Lung (tissue), 9 donors: ENCODE measurements at regions not wholly inside any gene's neighbourhood (a gene's known extent, or its start where the extent isn't known, plus 50 kb on each side); places are given as distances from the start of the nearest gene placed in this dataset.
A peak's percentile ranks its signal among the peaks of the same experiment; 100 is the strongest.
"Not testable (repeated sequence)": the region's sequence is repeated elsewhere in the genome, so short reads cannot be mapped to it uniquely, and the experiment has no call there.

Experiments
- ATAC-seq: fragments of 200-7000 bp; cut with Tn5 transposase; one replicate; pipeline ENCODE4 v1.9.1; 2020; ENCODE audit warnings: moderate number of reproducible peaks; ENCODE audit not compliant: insufficient read depth, low FRiP score
- DNase-seq, 3 donors: peaks; one replicate each; pipeline ENCODE4 v3.0.0-alpha.2; 2013 to 2017
- H3K27ac ChIP-seq, 2 donors: one replicate each; pipeline ENCODE4 v1.5.1; 2013; ENCODE audit warnings: mild to moderate bottlenecking in 2 of 2, moderate library complexity in 2 of 2, control low read depth in 1 of 2, inconsistent platforms in 1 of 2, low read depth in 1 of 2, low read length in 1 of 2
- H3K27me3 ChIP-seq, 3 donors: one replicate each; pipeline ENCODE4 v1.5.1; 2013; ENCODE audit warnings: low read length in 2 of 3; ENCODE audit not compliant: control insufficient read depth in 3 of 3, insufficient read depth in 3 of 3
- H3K36me3 ChIP-seq, 4 donors: one replicate each; pipeline ENCODE4 v1.5.1; 2013; ENCODE audit warnings: low read length in 4 of 4, mild to moderate bottlenecking in 1 of 4, moderate library complexity in 1 of 4; ENCODE audit not compliant: control insufficient read depth in 4 of 4, insufficient read depth in 4 of 4
- H3K4me1 ChIP-seq, 5 donors: one replicate each; pipeline ENCODE4 v1.5.1; 2013; ENCODE audit warnings: low read length in 5 of 5, mild to moderate bottlenecking in 2 of 5, moderate library complexity in 1 of 5; ENCODE audit not compliant: control insufficient read depth in 5 of 5, insufficient read depth in 5 of 5
- H3K4me3 ChIP-seq: one replicate; pipeline ENCODE4 v1.5.1; 2013; ENCODE audit warnings: mild to moderate bottlenecking, control low read depth, moderate library complexity
- H3K9ac ChIP-seq, 2 donors: one replicate each; pipeline ENCODE4 v1.5.1; 2013; ENCODE audit warnings: low read length in 2 of 2, control low read depth in 1 of 2; ENCODE audit not compliant: insufficient read depth in 1 of 2
- H3K9me3 ChIP-seq, 4 donors: one replicate each; pipeline ENCODE4 v1.5.1; 2013; ENCODE audit warnings: low read length in 3 of 4, mild to moderate bottlenecking in 1 of 4, moderate library complexity in 1 of 4; ENCODE audit not compliant: control insufficient read depth in 4 of 4, insufficient read depth in 3 of 4
- WGBS, 2 donors: extraction: QIAGEN DNeasy Blood & Tissue Kit; methylation state at CpG; one replicate each; pipeline ENCODE4 v1.1.7; 2013; 5-methylcytosine and 5-hydroxymethylcytosine counted together
- donor health status: Bipolar disorder and iron deficiency.
- donor health status: healthy.
- donor health status: DM: yes; HTN: yes; CAD: no.

DNA sequence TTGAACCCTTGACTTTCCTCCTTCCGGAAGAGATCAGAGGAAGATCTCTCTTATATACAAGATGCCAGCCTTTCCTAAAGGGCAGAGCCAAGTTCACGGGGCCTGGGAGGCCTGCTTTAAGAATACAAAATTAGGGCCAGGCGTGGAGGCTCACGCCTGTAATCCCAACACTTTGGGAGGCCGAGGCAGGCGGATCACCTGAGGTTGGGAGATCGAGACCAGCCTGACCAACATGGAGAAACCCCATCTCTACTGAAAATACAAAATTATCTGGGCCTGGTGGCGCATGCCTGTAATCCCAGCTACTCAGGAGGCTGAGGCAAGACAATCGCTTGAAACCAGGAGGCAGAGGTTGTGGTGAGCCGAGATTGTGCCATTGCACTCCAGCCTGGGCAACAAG is 108.2 kb upstream of the SPDYE9 start:
- 92 to 96% methylated on average over 6 to 8 of the region's 10 CpGs for WGBS, 2 donors
- H3K4me3 ChIP-seq = not testable (repeated sequence)

DNA sequence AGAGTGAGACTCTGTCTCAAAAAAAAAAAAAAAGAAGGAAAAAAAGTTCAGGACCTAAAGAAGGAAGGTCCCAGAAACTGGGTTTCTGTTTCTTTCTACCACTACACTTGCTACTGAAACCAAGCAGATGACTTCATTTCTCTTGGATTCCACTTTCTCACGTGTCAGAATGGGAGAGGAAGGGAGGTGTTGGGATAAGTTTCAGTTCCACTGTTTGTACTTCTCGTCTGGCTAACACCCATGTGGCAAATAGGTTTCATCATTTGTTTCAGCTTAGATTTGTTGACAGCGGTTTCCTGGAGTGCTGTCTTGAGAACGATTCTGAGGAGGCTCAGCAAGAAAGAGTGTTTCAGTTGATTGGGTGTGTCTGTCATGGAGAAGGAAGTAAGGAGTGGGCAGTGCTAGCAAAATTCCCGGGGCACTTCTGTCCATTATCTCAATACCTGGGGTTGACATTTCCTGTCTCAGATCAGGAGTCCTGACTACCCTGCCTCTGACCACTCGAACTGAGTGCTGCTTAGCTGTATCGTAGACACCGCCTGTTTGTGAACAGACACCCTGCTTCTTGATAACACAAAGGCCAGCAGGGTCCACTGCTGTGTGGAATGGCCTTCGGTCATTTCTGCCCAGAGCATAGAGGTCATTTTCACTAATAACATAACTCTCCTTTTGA is 104.8 kb upstream of the SPDYE9 start:
- not testable (repeated sequence) for H3K36me3 ChIP-seq, H3K4me1 ChIP-seq, H3K9me3 ChIP-seq, H3K4me3 ChIP-seq, H3K9ac ChIP-seq, H3K27ac ChIP-seq, DNase-seq, H3K27me3 ChIP-seq
- WGBS, 2 donors = 32 to 67% methylated on average over 3 to 4 of the region's 9 CpGs
- ATAC-seq = peak; percentile 80

More for the DNA sequence above, 108.2 kb upstream of the SPDYE9 start:
- H3K27ac ChIP-seq, H3K9me3 ChIP-seq, DNase-seq, H3K36me3 ChIP-seq, H3K27me3 ChIP-seq, H3K9ac ChIP-seq, H3K4me1 ChIP-seq, ATAC-seq: not testable (repeated sequence)

DNA sequence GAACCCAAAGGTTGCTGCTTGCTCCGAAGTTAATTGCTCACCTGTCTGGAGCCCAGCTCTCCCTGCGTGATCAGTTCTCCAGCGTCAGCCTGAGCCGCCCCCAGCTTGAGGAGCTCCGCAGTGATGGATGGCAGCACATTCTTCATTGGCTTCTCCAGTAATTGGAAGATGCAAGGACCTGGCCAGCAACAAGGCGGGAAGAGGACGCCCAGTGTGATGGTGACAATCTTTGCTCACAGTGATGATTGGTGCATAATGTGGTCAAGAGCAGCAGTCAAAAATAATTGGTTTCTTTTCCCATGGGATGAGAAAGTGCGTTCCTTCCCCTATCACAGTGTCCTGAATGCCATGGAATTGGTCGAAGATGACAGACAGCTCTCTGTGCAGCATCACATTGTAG is 102.4 kb upstream of the SPDYE9 start:
- 98 to 99% methylated on average over 5 of the region's 9 CpGs for WGBS, 2 donors
- not testable (repeated sequence) for H3K4me1 ChIP-seq, H3K4me3 ChIP-seq, H3K27ac ChIP-seq, DNase-seq, H3K9ac ChIP-seq, H3K9me3 ChIP-seq, H3K36me3 ChIP-seq, H3K27me3 ChIP-seq, ATAC-seq

DNA sequence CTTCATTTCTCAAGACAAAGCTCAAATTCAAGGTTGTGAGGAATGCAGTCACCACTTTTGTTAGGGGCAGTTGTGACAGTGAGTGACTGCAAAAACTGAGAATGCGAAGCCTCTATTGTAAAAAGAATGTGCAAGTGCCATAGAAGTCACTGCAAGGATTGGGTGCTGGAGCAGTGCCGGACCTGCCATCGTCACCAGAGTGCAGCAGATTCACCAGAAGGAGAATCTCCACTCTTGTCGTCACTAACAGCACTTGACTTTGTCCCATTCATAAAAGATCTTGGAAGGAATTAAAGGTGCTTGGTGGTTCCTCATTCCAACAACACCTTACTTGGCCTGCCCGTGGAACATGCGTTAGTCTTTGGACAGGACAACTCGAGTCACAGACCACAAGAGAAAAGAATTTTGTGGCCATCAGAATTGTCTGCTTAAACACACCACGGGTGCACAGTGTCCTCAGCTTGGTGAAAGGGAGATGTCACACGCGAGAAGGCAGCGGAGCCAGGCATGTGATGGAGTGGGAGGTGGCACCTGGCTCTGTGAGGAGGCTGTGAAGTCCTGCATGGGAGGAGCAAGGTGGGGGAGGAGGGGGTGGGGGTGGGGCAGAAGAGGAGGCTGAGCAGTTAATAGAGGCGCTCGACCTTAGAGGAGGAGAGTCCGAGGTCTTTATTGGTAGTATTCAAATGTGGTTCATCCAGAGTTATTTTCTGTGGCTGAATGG is 100.9 kb upstream of the SPDYE9 start:
- DNase-seq, H3K36me3 ChIP-seq, H3K27me3 ChIP-seq, H3K4me3 ChIP-seq, ATAC-seq, H3K4me1 ChIP-seq, H3K9ac ChIP-seq, H3K9me3 ChIP-seq, H3K27ac ChIP-seq: not testable (repeated sequence)
- no CpG with 5 or more reads among the region's 14 CpGs for WGBS, 2 donors

- H3K27me3 ChIP-seq, H3K27ac ChIP-seq, H3K4me1 ChIP-seq, H3K36me3 ChIP-seq, ATAC-seq, DNase-seq, H3K9me3 ChIP-seq, H3K9ac ChIP-seq, H3K4me3 ChIP-seq: not testable (repeated sequence)
- no CpG with 5 or more reads among the region's 5 CpGs for WGBS, 2 donors
Measured at GRCh38 chr7:73176813-73177212, 91.0 kb upstream of the SPDYE9 start.

DNA sequence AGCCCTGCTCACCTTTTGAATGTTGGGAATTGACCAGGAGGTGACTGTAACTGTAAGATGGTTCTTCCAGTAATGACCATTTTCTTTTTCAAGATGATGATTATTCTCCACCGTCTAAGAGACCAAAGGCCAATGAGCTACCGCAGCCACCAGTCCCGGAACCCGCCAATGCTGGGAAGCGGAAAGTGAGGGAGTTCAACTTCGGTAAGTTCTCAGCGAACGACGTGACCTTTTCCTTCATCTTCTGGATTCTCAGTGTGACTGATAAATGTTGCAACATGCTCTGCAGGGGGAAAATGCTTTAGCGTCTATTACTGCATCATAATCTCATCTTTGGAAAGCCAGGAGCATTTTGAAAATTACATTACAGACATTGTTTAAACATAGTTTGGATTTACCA is 89.5 kb upstream of the SPDYE9 start:
- DNase-seq, H3K9ac ChIP-seq, H3K4me1 ChIP-seq, H3K36me3 ChIP-seq, H3K27me3 ChIP-seq, H3K9me3 ChIP-seq, H3K4me3 ChIP-seq, H3K27ac ChIP-seq, ATAC-seq: not testable (repeated sequence)
- no CpG with 5 or more reads among the region's 10 CpGs for WGBS, 2 donors

DNA sequence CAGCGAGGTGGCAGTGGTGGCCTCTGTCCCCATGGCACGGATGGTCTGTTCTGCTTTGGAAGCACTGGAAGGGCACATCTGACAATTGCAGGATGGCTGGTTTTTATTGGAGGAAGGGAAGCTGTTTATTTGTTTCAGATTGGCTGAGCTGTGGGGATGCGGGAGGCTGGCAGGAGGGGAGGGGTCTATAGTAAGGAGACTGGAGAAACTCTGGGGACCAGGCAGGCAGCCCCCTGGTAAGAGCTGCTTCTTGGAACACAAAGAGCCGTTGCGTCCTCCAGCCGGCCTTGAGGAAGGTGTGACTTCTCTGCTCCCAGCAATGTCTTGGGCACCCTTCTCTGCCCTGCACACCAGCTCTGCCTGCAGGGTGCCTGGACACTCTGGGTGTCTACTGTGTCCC is 85.1 kb upstream of the SPDYE9 start:
- not testable (repeated sequence) for H3K4me1 ChIP-seq, H3K27ac ChIP-seq, ATAC-seq, H3K9ac ChIP-seq, H3K27me3 ChIP-seq, H3K9me3 ChIP-seq, H3K4me3 ChIP-seq, DNase-seq, H3K36me3 ChIP-seq
- 90 to 92% methylated on average over 5 to 6 of the region's 6 CpGs for WGBS, 2 donors

- DNase-seq = peak in 1 of 3 donors; percentile 0
- H3K9ac ChIP-seq, H3K4me1 ChIP-seq, H3K27me3 ChIP-seq, H3K27ac ChIP-seq, ATAC-seq, H3K9me3 ChIP-seq, H3K4me3 ChIP-seq, H3K36me3 ChIP-seq: not testable (repeated sequence)
- 97 to 99% methylated on average over 4 of the region's 5 CpGs for WGBS, 2 donors
Measured at GRCh38 chr7:73170415-73170814, 84.6 kb upstream of the SPDYE9 start.
